Activated naive CD4-positive, alpha-beta T cell treated with anti-CD3 and anti-CD28 coated beads, Interleukin-2, amount 10 ng/mL, durations not matched to agents 7 days and 5 days (primary cell): ENCODE measurements at regions not wholly inside any gene's neighbourhood (a gene's known extent, or its start where the extent isn't known, plus 50 kb on each side); places are given as distances from the start of the nearest gene placed in this dataset.

Experiments
- CTCF ChIA-PET: fragments of 350-600 bp; sonication (Branson Sonifier 250); formaldehyde crosslinking; loops from one replicate; lab custom pipeline; 2021; ENCODE audit warnings: antibody characterized with exemption; lab: Charles Lee
- DNase-seq: peaks from one replicate; pipeline ENCODE4 v3.0.0-alpha.2; 2020
- H3K27ac Mint-ChIP-seq: one replicate; pipeline ENCODE4 v1.8.0; 2021; ENCODE audit warnings: mild to moderate bottlenecking, moderate library complexity, mixed read lengths
- H3K27me3 Mint-ChIP-seq: one replicate; pipeline ENCODE4 v1.8.0; 2021; ENCODE audit warnings: mild to moderate bottlenecking, mixed read lengths
- H3K36me3 Mint-ChIP-seq: one replicate; pipeline ENCODE4 v1.8.0; 2021; ENCODE audit warnings: mixed read lengths
- H3K4me1 Mint-ChIP-seq: one replicate; pipeline ENCODE4 v1.8.0; 2021; ENCODE audit warnings: mixed read lengths
- H3K4me3 Mint-ChIP-seq: one replicate; pipeline ENCODE4 v1.8.0; 2021; ENCODE audit warnings: mild to moderate bottlenecking, moderate library complexity, mixed read lengths
- H3K9me3 Mint-ChIP-seq: one replicate; pipeline ENCODE4 v1.8.0; 2021; ENCODE audit warnings: mixed read lengths

DNA sequence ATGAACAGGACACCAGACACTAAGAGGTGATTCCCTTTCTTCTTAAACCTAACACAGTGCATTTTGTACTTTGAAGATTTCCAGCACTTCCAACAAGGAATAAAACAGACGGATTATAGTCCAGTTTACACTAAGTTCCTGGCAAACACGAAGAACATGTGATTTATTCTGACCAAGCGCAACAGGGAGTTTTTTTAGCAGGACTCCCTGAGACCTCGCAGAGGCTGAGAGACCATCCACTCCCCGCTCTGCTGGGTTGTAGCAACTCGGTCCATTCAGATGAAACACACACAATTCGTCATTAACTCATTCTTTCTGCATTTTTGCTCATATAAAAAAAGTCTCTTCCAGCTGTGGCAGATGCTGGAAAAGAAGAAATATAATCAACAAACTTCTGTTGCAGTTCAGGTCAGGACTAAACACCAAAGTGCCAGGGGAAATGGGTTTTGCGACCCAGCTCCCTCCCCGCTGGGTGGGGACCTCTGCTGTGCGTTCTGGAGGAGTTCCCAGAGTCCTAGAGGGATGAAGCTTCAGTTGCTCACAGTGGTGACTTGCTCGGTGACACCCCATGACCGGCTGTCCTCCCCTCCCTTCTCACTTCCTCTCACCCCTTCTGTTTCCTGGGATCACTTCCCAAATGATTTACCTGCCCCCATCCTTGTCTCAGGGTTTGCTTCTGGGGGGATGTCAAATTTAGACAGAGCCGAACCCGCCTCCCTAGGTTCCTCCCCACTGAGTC is 52.5 kb downstream of the KCNF1 start:
- no peaks in the 10 kb centered on the region for H3K9me3 Mint-ChIP-seq
- H3K4me3 Mint-ChIP-seq = no peak overlapping the region
- no peaks in the 10 kb centered on the region for H3K4me1 Mint-ChIP-seq
- DNase-seq = no peak
- CTCF ChIA-PET = no interaction called here
- no peaks in the 10 kb centered on the region for H3K36me3 Mint-ChIP-seq
- H3K27ac Mint-ChIP-seq = no peak overlapping the region
- peaks cover 38% of the 10 kb centered on the region for H3K27me3 Mint-ChIP-seq

DNA sequence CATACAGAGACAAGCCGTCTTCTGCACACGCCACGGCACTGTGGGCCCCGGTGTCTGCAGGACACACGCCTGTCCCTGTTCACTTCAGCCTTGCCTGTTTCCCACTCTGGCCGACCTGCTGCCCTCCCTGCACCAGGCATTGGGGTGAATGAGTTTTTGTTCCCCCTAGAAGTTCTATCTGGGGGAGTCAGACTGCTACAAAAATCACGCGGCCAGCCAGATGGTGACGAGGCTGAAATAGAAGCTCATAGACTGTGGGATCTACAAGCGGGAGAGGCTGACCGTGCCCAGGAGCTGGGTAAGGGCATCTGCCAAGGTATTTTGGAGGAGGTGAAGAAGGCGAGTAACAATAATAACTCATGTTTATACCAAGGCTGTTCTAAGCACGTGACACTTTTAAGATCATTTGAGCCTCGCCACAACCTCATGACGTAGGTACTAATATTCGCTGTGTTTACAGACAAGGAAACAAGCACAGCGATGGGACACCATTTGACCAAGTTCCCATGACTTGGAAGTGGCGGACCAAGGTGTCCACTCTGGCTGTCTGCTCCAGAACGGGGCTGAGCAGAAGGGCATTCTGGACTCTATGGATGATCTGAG is 53.6 kb downstream of the KCNF1 start:
- CTCF ChIA-PET = no interaction called here
- H3K27me3 Mint-ChIP-seq = peaks cover 38% of the 10 kb centered on the region

DNA sequence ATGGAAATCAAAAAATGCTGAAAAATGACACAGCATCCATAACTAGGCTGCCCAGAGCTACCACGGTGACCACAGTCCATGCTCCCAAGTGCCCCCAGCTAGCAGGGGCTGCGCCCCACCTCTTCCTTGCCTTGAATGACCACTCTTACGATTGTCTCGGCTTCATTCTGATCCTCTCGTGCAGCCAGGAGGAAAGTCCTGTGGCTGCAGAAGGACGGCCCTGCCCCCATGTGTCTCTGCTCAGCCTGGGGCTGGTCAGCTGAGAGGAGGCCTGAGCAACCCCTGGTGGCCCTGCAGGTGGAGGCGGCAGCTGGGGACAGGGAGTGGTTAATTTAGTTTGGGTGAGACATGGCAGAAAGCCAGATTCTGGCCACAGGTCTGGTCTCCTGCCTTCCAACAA is 54.3 kb downstream of the KCNF1 start:
- CTCF ChIA-PET = interaction anchor here (0.6 kb wide), 1 partner anchor 546 kb away, joined by 3 read pairs; no protein-coding TSS in a partner anchor
- no peak overlapping the region for H3K27ac Mint-ChIP-seq
- no peak overlapping the region for H3K4me3 Mint-ChIP-seq
- H3K4me1 Mint-ChIP-seq = no peaks in the 10 kb centered on the region
- peaks cover 36% of the 10 kb centered on the region for H3K27me3 Mint-ChIP-seq
- no peak for DNase-seq
- H3K9me3 Mint-ChIP-seq = no peaks in the 10 kb centered on the region
- H3K36me3 Mint-ChIP-seq = no peaks in the 10 kb centered on the region

More for the DNA sequence above, 53.6 kb downstream of the KCNF1 start:
- H3K4me1 Mint-ChIP-seq = no peaks in the 10 kb centered on the region
- H3K36me3 Mint-ChIP-seq = no peaks in the 10 kb centered on the region
- DNase-seq = no peak
- H3K27ac Mint-ChIP-seq = no peak overlapping the region
- no peak overlapping the region for H3K4me3 Mint-ChIP-seq
- no peaks in the 10 kb centered on the region for H3K9me3 Mint-ChIP-seq

DNA sequence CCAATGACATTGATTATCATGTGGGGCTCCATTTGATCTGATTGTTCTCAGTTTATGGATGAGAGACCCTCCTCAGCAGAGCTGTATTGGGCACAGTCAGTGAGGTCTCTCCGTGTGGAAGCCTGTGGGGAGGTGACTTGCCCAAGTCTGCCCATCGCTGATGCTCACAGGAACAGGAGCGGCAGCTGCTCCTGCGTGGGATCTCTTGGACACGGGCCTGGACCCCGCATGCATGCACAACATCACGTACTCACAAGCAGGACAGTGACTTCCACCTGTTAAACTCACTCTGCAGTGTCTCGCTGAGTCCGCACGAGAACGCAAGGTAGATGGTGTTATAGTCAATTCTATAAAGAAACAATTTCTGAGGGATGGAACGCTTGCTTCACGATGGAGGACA is 55.0 kb downstream of the KCNF1 start:
- Mint-ChIP-seq H3K27ac (no peak overlapping the region), H3K4me3 (no peak overlapping the region), H3K4me1 (no peaks in the 10 kb centered on the region), H3K9me3 (no peaks in the 10 kb centered on the region), H3K36me3 (no peaks in the 10 kb centered on the region), H3K27me3 (peaks cover 39% of the 10 kb centered on the region)
- CTCF ChIA-PET = interaction anchor here (0.6 kb wide), 1 partner anchor 546 kb away, joined by 3 read pairs; no protein-coding TSS in a partner anchor
- no peak for DNase-seq

DNA sequence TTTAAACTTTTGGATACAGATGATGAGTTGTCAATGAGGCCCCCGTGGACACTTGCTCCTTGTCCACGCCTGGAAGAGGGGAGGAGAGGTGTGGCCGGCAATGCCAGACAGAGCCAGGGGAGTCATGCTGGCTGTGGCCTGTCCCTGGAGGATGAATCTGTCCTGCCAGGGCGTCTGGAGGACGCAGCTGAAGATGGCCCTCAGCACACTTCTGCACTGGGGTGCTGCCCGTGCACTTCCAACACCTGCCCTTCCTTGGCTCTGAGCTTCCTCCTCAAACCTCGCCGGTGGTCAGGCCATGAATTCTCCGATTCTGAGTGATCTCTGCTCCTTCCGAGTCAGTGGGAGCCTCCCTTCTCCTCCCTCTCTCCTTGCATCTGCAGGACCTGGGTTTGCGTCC is 56.4 kb downstream of the KCNF1 start:
- no peak for DNase-seq
- H3K36me3 Mint-ChIP-seq = no peaks in the 10 kb centered on the region
- no peak overlapping the region for H3K27ac Mint-ChIP-seq
- no peaks in the 10 kb centered on the region for H3K9me3 Mint-ChIP-seq
- peaks cover 46% of the 10 kb centered on the region for H3K27me3 Mint-ChIP-seq
- no peak overlapping the region for H3K4me3 Mint-ChIP-seq
- CTCF ChIA-PET = no interaction called here
- no peaks in the 10 kb centered on the region for H3K4me1 Mint-ChIP-seq

DNA sequence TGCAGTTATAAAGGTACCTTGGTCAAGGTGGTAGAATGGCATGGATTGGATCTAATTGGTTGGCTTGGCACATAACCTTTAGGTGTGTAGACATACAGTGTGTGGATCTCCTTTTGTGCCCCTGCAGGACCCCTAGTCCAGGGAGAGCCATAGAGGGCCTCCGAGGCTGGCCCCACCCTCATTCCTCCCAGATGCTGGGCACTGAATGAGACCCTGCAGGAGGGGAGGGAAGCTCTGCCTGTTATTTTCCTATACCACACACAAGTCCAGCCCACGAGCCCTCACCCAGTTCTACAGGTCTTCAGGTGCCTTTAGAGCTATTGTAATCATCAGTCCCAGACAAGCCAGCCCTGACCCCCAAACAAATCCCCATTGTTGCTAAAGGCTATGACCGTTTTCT is 58.9 kb downstream of the KCNF1 start:
- H3K4me3 Mint-ChIP-seq = no peak overlapping the region
- peaks cover 47% of the 10 kb centered on the region for H3K27me3 Mint-ChIP-seq
- CTCF ChIA-PET = no interaction called here
- H3K27ac Mint-ChIP-seq = no peak overlapping the region
- no peak for DNase-seq
- H3K36me3 Mint-ChIP-seq = no peaks in the 10 kb centered on the region
- H3K9me3 Mint-ChIP-seq = no peaks in the 10 kb centered on the region
- no peaks in the 10 kb centered on the region for H3K4me1 Mint-ChIP-seq

DNA sequence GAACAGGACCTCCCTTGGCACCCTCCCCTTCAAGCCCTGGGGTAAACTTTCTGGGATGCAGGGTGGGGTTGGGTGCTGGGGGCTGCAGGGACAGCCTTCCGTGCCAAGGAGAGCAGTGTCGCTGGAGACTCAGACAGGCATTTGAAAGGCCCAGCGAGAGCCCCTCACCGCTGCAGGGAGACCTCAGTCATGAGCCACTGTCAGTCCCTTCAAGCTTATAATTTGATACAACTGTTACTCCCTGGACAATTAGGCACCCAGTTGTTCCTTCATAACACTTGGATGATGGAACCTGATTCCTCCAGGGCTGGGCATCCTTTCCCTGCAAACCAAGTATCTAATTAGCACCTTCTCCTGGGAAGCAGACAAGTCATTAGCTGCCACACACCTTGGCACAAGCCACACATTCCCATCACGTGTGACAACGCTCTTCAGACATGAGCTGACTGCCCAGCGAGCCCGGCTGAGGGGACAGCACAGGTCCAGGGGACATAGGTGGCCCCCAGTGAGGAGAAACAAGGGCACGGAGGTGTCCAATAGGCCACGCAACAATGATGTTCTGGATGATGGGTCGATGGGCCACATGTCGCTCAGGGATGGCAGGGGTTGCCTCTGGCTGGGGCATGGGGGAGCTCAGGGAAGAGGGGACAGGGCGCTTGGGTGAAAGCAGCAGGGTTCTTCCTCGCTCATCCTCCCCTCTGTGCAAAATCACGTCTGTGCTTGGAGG is 59.6 kb downstream of the KCNF1 start:
- Mint-ChIP-seq H3K4me1 (no peaks in the 10 kb centered on the region), H3K27me3 (peaks cover 46% of the 10 kb centered on the region), H3K9me3 (no peaks in the 10 kb centered on the region), H3K4me3 (no peak overlapping the region), H3K27ac (no peak overlapping the region), H3K36me3 (no peaks in the 10 kb centered on the region)
- CTCF ChIA-PET = no interaction called here
- no peak for DNase-seq

DNA sequence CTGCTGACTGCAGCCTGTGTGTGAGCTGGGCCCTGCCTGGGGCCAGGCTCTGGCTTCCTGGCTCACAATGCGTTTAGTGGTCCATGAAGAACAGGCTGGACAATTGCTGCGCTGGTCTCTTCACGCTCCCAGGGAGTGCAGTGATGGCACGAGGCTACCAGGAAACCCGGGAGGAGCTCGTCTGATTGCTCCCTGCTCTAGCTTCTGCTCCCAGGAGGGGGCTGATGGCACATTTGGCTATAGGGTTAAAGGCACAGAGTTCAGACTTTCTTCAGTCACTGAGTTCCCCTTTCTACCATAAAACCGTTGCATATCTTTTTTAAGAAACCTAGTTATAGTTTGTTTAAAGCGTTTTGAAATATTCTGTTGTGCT is 60.1 kb downstream of the KCNF1 start:
- Mint-ChIP-seq H3K4me3 (no peak overlapping the region), H3K36me3 (no peaks in the 10 kb centered on the region), H3K9me3 (no peaks in the 10 kb centered on the region), H3K27me3 (peaks cover 47% of the 10 kb centered on the region), H3K27ac (no peak overlapping the region), H3K4me1 (no peaks in the 10 kb centered on the region)
- no peak for DNase-seq
- CTCF ChIA-PET = no interaction called here

DNA sequence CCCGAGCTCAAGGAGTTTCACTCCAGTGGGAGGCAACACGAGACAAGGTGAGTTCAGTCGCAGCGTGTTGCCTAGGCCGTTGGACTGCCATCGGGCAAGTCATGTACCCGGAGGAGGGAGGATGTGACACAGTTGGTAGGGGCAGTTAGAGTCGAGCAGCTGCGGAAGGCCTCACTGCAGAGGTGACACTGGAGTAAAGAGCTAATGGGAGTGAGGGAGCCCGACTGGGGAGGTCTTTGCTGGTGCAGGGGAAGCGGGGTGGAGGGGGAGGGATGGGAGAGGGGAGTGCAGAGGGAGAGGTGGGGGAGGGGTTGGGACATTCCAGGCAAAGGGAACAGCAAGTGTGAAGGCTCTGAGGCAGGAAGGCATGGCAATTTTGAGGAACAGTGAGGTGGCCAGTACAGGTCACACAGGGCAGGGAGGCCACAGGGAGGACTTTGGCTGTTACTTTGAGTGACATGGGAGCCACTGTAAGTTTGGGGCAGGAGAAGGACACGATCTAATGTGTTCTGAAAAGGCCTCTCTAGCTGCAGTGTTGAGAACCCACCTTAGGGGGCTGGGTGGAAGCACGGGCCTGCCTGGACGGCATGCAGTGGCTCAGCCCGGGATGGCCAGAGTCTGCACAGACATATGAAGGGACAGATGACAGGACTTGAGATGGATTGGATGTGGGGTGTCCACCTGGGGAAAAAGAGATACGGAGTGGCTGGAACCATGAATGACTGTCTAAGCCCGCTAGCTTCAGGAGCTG is 61.1 kb downstream of the KCNF1 start:
- H3K36me3 Mint-ChIP-seq = no peaks in the 10 kb centered on the region
- H3K4me1 Mint-ChIP-seq = no peaks in the 10 kb centered on the region
- DNase-seq = no peak
- no peak overlapping the region for H3K27ac Mint-ChIP-seq
- H3K27me3 Mint-ChIP-seq = peaks cover 49% of the 10 kb centered on the region
- no peaks in the 10 kb centered on the region for H3K9me3 Mint-ChIP-seq
- CTCF ChIA-PET = no interaction called here
- no peak overlapping the region for H3K4me3 Mint-ChIP-seq

DNA sequence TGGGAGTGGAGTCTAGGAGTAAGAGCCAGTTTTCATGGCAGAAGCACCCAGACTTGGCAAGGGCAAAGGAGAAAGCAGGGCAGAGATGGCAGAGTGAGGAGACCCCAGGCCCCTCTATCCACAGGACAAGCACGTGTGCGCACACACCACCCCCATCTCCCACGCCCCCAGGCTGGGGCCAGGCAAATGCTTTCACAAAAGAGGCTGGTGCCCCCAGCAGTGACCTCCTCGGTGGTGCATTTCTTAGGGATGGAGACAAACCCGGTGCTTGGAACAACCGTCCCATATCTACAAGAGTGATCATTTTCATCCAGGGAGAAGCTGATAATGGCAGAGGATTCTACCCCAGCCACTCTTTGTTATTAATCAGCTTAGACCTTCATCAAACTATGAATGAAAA is 62.0 kb downstream of the KCNF1 start:
- Mint-ChIP-seq H3K4me1 (no peaks in the 10 kb centered on the region), H3K27ac (no peak overlapping the region), H3K9me3 (no peaks in the 10 kb centered on the region), H3K27me3 (peaks cover 52% of the 10 kb centered on the region), H3K4me3 (no peak overlapping the region), H3K36me3 (no peaks in the 10 kb centered on the region)
- CTCF ChIA-PET = no interaction called here
- DNase-seq = no peak

DNA sequence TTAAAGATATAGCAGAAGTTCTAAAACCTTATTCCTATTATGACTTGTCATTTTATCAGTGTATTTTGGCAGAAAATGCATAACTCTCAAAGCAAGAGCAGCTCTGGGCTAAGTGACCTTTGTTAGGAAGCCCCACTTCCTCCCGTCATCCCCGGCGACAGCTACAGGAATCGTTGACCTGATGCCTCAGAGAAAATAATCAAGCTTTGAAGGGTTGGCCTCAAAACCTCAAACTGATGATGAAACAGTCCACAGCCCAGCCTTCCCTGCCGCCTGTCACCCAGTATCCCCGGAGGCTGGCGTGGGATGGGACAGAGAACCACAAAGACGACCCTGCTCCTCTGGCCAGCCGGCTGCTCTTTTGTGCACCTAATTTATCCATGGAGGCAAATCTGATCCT is 65.3 kb downstream of the KCNF1 start:
- no peaks in the 10 kb centered on the region for H3K36me3 Mint-ChIP-seq
- CTCF ChIA-PET = no interaction called here
- H3K4me3 Mint-ChIP-seq = no peak overlapping the region
- no peak for DNase-seq
- H3K4me1 Mint-ChIP-seq = no peaks in the 10 kb centered on the region
- H3K9me3 Mint-ChIP-seq = no peaks in the 10 kb centered on the region
- no peak overlapping the region for H3K27ac Mint-ChIP-seq
- peaks cover 43% of the 10 kb centered on the region for H3K27me3 Mint-ChIP-seq

DNA sequence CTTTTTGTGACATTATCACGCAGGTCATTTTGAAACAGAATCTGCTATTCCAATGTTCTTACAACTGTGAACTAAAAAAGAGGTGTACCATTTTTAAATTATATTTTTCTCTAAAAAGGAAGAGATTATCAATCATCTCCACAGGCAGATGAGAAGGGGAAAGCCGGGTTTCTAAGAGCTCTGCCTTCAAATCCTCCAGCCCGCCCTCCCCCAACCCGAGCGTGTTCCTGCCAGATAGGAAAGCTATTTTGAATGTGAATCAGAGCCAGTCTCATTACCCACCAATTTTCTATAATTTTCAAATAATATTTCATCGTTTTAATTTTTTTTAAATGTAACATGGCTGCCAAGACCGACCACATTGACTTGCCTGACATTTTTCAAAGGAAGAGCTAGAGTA is 65.9 kb downstream of the KCNF1 start:
- H3K27me3 Mint-ChIP-seq = peaks cover 39% of the 10 kb centered on the region
- H3K4me3 Mint-ChIP-seq = no peak overlapping the region
- CTCF ChIA-PET = interaction anchor here (1.0 kb wide), 1 partner anchor 145 kb away, joined by 3 read pairs; no protein-coding TSS in a partner anchor
- no peaks in the 10 kb centered on the region for H3K4me1 Mint-ChIP-seq
- no peak overlapping the region for H3K27ac Mint-ChIP-seq
- no peaks in the 10 kb centered on the region for H3K36me3 Mint-ChIP-seq
- no peaks in the 10 kb centered on the region for H3K9me3 Mint-ChIP-seq
- DNase-seq = no peak

DNA sequence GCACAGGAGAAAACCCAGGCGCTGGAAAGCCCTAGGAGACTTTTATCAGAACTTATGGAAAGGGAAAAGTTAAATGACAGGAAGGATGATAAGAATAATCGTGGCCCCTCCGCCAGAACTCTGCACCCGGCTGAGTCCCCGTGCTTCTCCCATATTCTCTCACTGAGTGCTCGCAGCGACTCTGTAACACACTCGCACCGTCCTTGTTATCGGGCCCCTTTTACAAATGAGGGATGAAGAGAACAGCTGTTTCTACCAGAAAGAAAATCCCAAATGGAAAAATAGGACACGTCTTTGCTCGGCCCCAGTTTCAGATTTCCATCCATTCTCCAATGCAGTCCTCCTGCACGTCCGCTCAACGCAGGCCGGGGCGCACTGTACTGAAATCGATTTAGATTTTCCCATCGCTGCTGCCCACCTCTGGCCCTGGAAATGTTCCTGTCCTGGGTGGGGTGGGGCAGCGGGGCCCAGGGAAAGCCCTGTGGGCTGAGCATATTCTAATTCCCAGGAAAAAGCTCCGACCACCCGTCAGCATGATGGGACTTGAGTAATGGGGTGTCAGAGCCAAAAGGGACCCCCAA is 66.4 kb downstream of the KCNF1 start:
- H3K27me3 Mint-ChIP-seq = peaks cover 33% of the 10 kb centered on the region
- H3K9me3 Mint-ChIP-seq = no peaks in the 10 kb centered on the region
- no peaks in the 10 kb centered on the region for H3K36me3 Mint-ChIP-seq
- CTCF ChIA-PET = interaction anchor here (1.0 kb wide), 1 partner anchor 146 kb away, joined by 3 read pairs; no protein-coding TSS in a partner anchor
- no peak for DNase-seq
- H3K4me1 Mint-ChIP-seq = no peaks in the 10 kb centered on the region
- H3K4me3 Mint-ChIP-seq = no peak overlapping the region
- no peak overlapping the region for H3K27ac Mint-ChIP-seq

DNA sequence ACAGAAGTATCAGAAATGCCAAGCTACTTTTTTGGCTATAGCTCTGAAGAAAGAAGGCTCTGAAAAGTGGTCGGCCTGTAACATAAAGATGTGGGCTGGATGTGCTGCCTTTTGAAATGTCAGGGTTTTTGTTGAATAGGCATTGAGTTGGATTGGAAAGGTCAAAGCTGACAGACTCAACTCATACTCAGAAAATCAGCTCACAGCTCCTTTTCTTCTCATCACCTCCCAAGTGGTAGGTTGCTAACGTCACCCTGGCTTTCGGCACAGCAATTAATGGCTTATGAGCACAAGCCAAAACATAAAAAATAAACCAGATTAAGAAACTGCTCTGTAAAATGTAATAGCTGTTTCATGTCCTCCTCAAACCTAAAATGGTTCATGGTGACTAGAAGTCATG is 68.3 kb downstream of the KCNF1 start:
- CTCF ChIA-PET = no interaction called here
- Mint-ChIP-seq H3K27ac (no peak overlapping the region), H3K4me1 (no peaks in the 10 kb centered on the region), H3K4me3 (no peak overlapping the region), H3K9me3 (no peaks in the 10 kb centered on the region), H3K36me3 (no peaks in the 10 kb centered on the region), H3K27me3 (peaks cover 27% of the 10 kb centered on the region)
- DNase-seq = no peak
